ENCODE measurements at regions not wholly inside any gene's neighbourhood (a gene's known extent, or its start where the extent isn't known, plus 50 kb on each side); places are given as distances from the start of the nearest gene placed in this dataset.
A peak's percentile ranks its signal among the peaks of the same experiment; 100 is the strongest.

GRCh38 chr13:48181482-48182145 is 51.4 kb upstream of the ITM2B start:
- no peak for DNase-seq

- DNase-seq = no peak
Observed at GRCh38 chr13:48178126-48178525, 54.9 kb upstream of the ITM2B start.

GRCh38 chr13:48176781-48177180 is 56.2 kb upstream of the ITM2B start:
- DNase-seq = no peak

DNA sequence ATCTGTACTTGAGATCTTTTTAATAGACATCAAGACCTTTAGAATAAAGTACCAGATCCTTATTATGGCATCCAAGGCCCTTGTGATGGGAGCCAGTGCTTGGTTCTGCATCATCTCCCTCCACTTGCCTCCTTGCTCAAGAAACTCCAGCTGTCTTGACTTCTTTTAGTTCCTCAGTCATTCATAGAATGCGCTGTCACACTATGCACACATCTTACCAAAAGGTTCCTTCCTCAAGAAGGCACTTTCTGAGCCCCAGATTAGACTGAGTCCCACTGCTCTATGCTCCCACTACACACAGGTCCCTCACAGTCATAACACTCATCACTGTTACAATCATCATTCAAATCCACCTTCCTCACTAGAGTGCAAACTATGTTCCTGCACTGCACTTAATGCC is 57.8 kb upstream of the ITM2B start:
- DNase-seq = no peak

GRCh38 chr13:48167866-48168265 is 65.1 kb upstream of the ITM2B start:
- no peak for DNase-seq

DNA sequence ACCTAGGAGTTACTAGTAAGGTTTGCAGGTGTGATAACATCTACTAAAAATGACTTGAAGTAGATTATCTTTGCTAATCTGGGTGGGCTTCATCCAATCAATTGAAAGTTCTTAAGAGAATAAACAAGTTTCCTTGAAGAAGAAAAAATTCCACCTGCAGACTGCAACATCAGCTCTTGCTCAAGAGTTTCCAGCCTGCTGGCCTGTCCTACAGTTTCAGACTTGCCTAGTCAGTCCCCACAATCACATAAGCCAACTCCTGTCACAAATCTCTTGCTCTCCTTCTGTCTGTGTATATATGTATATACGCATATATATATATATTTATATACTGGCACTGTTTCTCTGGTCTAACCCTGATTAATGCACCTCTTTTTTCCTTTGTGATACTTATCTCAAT is 67.3 kb upstream of the ITM2B start:
- no peak for DNase-seq

DNA sequence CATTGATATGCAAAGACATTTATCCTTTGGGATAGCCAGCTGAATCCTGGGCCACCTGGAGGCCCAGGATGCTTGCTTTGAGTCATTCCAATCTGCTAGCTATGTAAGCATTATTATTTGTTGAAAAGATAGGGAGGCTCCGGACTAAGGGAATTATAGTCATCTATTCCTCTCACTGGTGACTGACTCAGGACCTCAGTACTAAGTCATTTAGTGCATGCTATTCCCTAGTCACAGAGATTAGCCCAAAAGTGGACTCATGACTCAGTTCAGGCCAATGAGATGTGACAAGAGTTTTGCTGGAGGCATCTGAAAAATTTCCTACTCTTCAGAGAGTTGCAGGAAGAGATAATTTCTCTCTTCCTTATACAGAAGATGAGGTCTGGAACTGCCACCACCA is 67.9 kb upstream of the ITM2B start:
- DNase-seq = no peak

GRCh38 chr13:48163061-48163460 is 68.2 kb upstream of the MED4 start:
- no peak for DNase-seq

- no peak for DNase-seq
Observed at GRCh38 chr13:48162217-48162616, 67.3 kb upstream of the MED4 start.

GRCh38 chr13:48161530-48162179 is 66.8 kb upstream of the MED4 start:
- no peak for DNase-seq

GRCh38 chr13:48160606-48161278 is 65.8 kb upstream of the MED4 start:
- DNase-seq = peak; percentile 61 to 82

GRCh38 chr13:48159826-48160225 is 64.9 kb upstream of the MED4 start:
- DNase-seq = peak in 1 of 2 experiments; percentile 28

GRCh38 chr13:48159401-48159800 is 64.5 kb upstream of the MED4 start:
- no peak for DNase-seq

DNA sequence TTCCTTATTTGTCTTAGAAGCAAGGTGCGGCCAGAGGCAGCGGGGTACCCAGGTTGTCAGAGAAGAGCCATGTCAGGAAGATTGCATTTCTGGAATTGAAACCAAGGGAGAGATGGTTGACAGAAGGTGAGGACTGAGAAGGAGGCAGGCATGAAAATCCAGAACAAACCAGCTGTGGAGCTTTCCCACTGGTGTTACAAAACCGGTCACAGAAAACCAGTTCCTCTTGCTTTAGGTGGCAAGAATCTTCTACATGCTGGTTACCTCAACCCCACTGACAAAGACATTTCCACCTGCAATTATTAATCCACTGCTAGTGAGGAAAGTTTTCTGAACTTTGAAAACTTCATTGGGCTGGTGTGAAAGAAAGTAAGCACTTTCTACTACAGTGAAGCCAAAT is 64.0 kb upstream of the MED4 start:
- no peak for DNase-seq

GRCh38 chr13:48158290-48158689 is 63.4 kb upstream of the MED4 start:
- DNase-seq = peak in 1 of 2 experiments; percentile 9

GRCh38 chr13:48156466-48156865 is 61.6 kb upstream of the MED4 start:
- no peak for DNase-seq

DNA sequence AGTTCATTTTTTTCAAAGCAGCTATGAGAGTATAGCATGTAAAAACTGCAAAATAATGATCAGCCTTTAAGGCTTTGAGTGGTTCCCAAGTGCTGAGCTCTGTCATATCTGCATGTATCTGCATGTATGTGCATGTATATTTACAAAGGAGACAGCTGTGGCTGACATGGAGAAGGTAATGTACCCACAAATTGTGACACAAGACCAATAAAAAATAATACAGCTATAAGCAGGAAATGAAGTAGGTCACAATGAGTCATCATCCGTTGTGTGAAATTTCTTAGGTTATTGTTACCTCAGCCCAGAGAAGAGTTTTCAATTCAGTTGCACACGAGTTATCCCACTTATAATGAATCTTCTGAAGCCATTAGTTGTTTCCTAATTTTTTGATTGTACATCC is 60.9 kb upstream of the MED4 start:
- no peak for DNase-seq

DNA sequence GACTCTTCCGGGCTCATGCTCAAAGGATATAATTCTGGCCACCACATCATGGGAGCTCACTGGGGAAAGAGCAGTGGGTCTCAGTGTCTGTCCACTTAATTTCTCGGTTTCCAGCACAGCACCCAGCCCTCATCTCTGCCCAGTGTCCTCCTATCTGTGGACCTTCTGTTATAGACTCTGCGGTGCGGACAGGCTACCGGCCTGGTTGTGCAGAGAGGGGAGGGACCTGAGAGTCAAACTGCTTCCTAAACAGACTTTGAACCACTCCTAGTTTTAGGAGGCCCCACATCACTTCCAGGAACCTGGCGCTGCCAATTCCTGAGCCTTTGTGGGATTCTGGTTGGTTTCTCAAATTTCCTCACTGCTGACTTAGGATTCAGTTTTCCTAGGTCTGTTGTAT is 59.8 kb upstream of the MED4 start:
- no peak for DNase-seq

DNA sequence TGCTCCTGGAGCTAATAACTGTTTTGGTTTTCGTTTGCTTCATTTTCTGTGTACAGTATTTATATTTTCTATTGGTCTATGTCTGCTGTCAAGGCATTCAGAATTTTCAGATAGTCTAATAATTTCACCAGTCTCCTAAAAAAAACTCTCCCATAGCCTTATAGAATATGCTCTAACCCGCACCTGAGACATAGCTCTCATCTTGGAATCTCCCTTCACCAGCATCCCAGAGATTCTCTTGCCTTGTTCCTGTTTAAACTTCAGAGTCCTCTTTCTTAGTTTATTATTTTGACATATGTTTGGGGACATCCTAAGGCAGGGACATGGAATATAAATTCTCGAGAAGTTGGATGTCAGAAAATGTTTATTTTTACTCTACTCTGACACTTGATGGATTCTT is 58.3 kb upstream of the MED4 start:
- no peak for DNase-seq

DNA sequence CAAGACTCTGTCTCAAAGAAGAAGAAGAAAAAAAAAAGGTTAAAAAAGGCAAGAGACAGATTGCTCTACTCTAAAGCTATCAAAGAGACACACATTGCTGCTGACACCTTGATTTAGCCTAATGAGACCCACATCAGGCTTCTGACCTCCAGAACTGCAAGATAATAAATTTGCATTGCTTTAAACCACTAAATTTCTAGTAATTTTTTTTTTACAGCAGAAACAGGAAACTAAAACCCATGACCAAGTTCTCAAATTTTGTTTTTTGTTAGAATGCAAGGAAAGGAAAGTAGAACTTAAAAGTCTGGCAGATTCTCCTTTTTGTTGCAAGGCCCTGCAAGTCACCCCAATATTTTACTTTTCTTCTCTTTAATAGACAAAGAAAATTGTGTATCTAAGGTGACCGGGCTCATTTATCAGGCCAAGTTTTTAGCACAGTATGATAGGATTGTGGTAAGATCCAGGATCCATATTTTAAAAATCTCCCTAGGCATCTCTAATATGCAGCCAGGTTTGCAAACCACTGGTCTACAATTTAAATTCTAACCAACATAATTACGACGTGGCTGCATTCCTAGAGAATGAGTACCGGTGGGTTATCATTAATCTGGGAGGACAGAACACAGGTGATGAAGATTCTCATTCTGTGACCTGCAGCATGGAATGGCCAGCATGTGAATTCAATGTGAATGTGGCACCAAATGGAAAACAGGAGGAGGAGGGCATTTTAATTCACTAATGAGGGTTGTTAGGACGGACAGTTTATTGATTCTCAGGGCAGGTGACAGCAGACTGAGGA is 56.7 kb upstream of the MED4 start:
- no peak for DNase-seq

GRCh38 chr13:48148454-48148853 is 53.5 kb upstream of the MED4 start:
- no peak for DNase-seq

DNA sequence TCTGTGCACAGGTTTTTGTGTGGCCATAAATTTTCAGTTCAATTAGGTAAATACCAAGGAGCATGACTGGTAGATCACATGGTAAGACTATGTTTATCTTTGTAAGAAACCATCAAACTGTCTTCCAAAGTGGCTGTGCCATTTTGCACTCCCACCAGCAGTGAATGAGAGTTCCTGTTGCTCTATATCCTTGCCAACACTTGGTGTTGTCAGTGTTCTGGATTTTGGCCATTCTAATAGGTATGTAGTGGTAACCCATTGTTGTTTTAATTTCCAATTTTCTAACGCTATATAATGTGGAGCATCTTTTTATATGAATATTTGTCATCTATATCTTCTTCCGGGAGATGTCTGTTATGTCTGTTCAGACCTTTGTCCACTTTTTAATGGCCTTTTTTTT is 51.7 kb upstream of the MED4 start:
- no peak for DNase-seq

- no peak for DNase-seq
Observed at GRCh38 chr13:48146122-48146521, 51.2 kb upstream of the MED4 start.
